ENCODE measurements at regions not wholly inside any gene's neighbourhood (a gene's known extent, or its start where the extent isn't known, plus 50 kb on each side); places are given as distances from the start of the nearest gene placed in this dataset.

GRCh38 chr2:107553046-107553445 lies 273.6 kb upstream of the RGPD4 start:
- Histone ChIP-seq H2BK120ac (ENCODE audit: low read depth, low read length) (no peak overlapping the region), H3K79me1 (ENCODE audit: low read depth, low read length) (no peaks in the 10 kb centered on the region), H3K27me3 (ENCODE audit: control insufficient read depth in 3 of 3, insufficient read depth in 3 of 3, low read depth in 1 of 3, low read length in 3 of 3) (no peaks in the 10 kb centered on the region), H3K4me1 (ENCODE audit: control insufficient read depth in 2 of 2, insufficient read depth in 1 of 2, low read depth in 1 of 2, low read length in 2 of 2) (no peaks in the 10 kb centered on the region), H3K27ac (replicated peaks; ENCODE audit: low read length) (no peak overlapping the region), H3K36me3 (replicated peaks in 1 of 2; ENCODE audit: control insufficient read depth in 2 of 2, insufficient read depth in 2 of 2, low read length in 2 of 2) (no peaks in the 10 kb centered on the region), H2AFZ (ENCODE audit: low read length) (no peak overlapping the region), H2BK15ac (ENCODE audit: low read length) (no peak overlapping the region), H3K9me3 (replicated peaks in 1 of 2; ENCODE audit: control insufficient read depth in 2 of 2, insufficient read depth in 1 of 2, low read depth in 1 of 2, low read length in 2 of 2) (peaks cover 0 to 3% of the 10 kb centered on the region in 2 donors), H2AK5ac (ENCODE audit: low read depth, low read length) (no peak overlapping the region), H4K8ac (ENCODE audit: low read depth, low read length) (no peak overlapping the region), H2BK5ac (ENCODE audit: low read length) (no peak overlapping the region), H3K14ac (ENCODE audit: low read length) (no peak overlapping the region), H3K23ac (ENCODE audit: low read depth, low read length, poor library complexity) (no peak overlapping the region), H3K9ac (ENCODE audit: low read depth, low read length, poor library complexity) (no peak overlapping the region), H3K4ac (ENCODE audit: low read length) (no peak overlapping the region), H3K18ac (ENCODE audit: low read length) (no peak overlapping the region), H4K91ac (ENCODE audit: low read depth, low read length, poor library complexity) (no peak overlapping the region), H3K4me2 (ENCODE audit: insufficient read depth, low read length, poor library complexity, severe bottlenecking) (no peak overlapping the region), H3K4me3 (ENCODE audit: low read length in 2 of 2) (no peak overlapping the region), H2BK12ac (ENCODE audit: low read length) (no peak overlapping the region)
- no peak for DNase-seq (ENCODE audit: low spot score)
- no CpG with 5 or more reads among the region's 2 CpGs for WGBS, 2 donors (ENCODE audit: extremely low coverage in 2 of 2, insufficient read length in 2 of 2, insufficient replicate concordance in 1 of 2)

- Histone ChIP-seq H3K36me3 (replicated peaks in 1 of 2; ENCODE audit: control insufficient read depth in 2 of 2, insufficient read depth in 2 of 2, low read length in 2 of 2) (no peaks in the 10 kb centered on the region), H2BK12ac (ENCODE audit: low read length) (no peak overlapping the region), H3K79me1 (ENCODE audit: low read depth, low read length) (no peaks in the 10 kb centered on the region), H3K4me1 (ENCODE audit: control insufficient read depth in 2 of 2, insufficient read depth in 1 of 2, low read depth in 1 of 2, low read length in 2 of 2) (no peaks in the 10 kb centered on the region), H2BK120ac (ENCODE audit: low read depth, low read length) (no peak overlapping the region), H2AK5ac (ENCODE audit: low read depth, low read length) (no peak overlapping the region), H2BK15ac (ENCODE audit: low read length) (no peak overlapping the region), H3K9me3 (replicated peaks in 1 of 2; ENCODE audit: control insufficient read depth in 2 of 2, insufficient read depth in 1 of 2, low read depth in 1 of 2, low read length in 2 of 2) (peaks cover 0 to 3% of the 10 kb centered on the region in 2 donors), H2BK5ac (ENCODE audit: low read length) (no peak overlapping the region), H3K4me3 (ENCODE audit: low read length in 2 of 2) (no peak overlapping the region), H4K91ac (ENCODE audit: low read depth, low read length, poor library complexity) (no peak overlapping the region), H3K14ac (ENCODE audit: low read length) (no peak overlapping the region), H3K18ac (ENCODE audit: low read length) (no peak overlapping the region), H3K27me3 (ENCODE audit: control insufficient read depth in 3 of 3, insufficient read depth in 3 of 3, low read depth in 1 of 3, low read length in 3 of 3) (no peaks in the 10 kb centered on the region), H2AFZ (ENCODE audit: low read length) (no peak overlapping the region), H3K4me2 (ENCODE audit: insufficient read depth, low read length, poor library complexity, severe bottlenecking) (no peak overlapping the region), H3K27ac (replicated peaks; ENCODE audit: low read length) (no peak overlapping the region), H3K9ac (ENCODE audit: low read depth, low read length, poor library complexity) (no peak overlapping the region), H4K8ac (ENCODE audit: low read depth, low read length) (no peak overlapping the region), H3K23ac (ENCODE audit: low read depth, low read length, poor library complexity) (no peak overlapping the region), H3K4ac (ENCODE audit: low read length) (no peak overlapping the region)
- no CpG with 5 or more reads among the region's 5 CpGs for WGBS, 2 donors (ENCODE audit: extremely low coverage in 2 of 2, insufficient read length in 2 of 2, insufficient replicate concordance in 1 of 2)
- DNase-seq (ENCODE audit: low spot score): no peak
Measured at GRCh38 chr2:107553539-107553938, 273.2 kb upstream of the RGPD4 start.

- H3K9ac ChIP-seq (ENCODE audit: low read depth, low read length, poor library complexity): no peak overlapping the region
- no peak overlapping the region for H3K4me2 ChIP-seq (ENCODE audit: insufficient read depth, low read length, poor library complexity, severe bottlenecking)
- no peak overlapping the region for H3K14ac ChIP-seq (ENCODE audit: low read length)
- no peak overlapping the region for H2BK15ac ChIP-seq (ENCODE audit: low read length)
- no peak for DNase-seq (ENCODE audit: low spot score)
- no peaks in the 10 kb centered on the region for H3K36me3 ChIP-seq (replicated peaks in 1 of 2; ENCODE audit: control insufficient read depth in 2 of 2, insufficient read depth in 2 of 2, low read length in 2 of 2)
- no peaks in the 10 kb centered on the region for H3K4me1 ChIP-seq (ENCODE audit: control insufficient read depth in 2 of 2, insufficient read depth in 1 of 2, low read depth in 1 of 2, low read length in 2 of 2)
- H3K79me1 ChIP-seq (ENCODE audit: low read depth, low read length): no peaks in the 10 kb centered on the region
- H4K91ac ChIP-seq (ENCODE audit: low read depth, low read length, poor library complexity): no peak overlapping the region
- no peak overlapping the region for H3K4me3 ChIP-seq (ENCODE audit: low read length in 2 of 2)
- no peak overlapping the region for H3K23ac ChIP-seq (ENCODE audit: low read depth, low read length, poor library complexity)
- no peak overlapping the region for H4K8ac ChIP-seq (ENCODE audit: low read depth, low read length)
- H3K27ac ChIP-seq (replicated peaks; ENCODE audit: low read length): no peak overlapping the region
- no peak overlapping the region for H2BK5ac ChIP-seq (ENCODE audit: low read length)
- H3K18ac ChIP-seq (ENCODE audit: low read length): no peak overlapping the region
- H3K4ac ChIP-seq (ENCODE audit: low read length): no peak overlapping the region
- H3K27me3 ChIP-seq (ENCODE audit: control insufficient read depth in 3 of 3, insufficient read depth in 3 of 3, low read depth in 1 of 3, low read length in 3 of 3): no peaks in the 10 kb centered on the region
- no CpG with 5 or more reads among the region's 5 CpGs for WGBS, 2 donors (ENCODE audit: extremely low coverage in 2 of 2, insufficient read length in 2 of 2, insufficient replicate concordance in 1 of 2)
- H2AFZ ChIP-seq (ENCODE audit: low read length): no peak overlapping the region
- H2BK120ac ChIP-seq (ENCODE audit: low read depth, low read length): no peak overlapping the region
- no peak overlapping the region for H2AK5ac ChIP-seq (ENCODE audit: low read depth, low read length)
- H3K9me3 ChIP-seq (replicated peaks in 1 of 2; ENCODE audit: control insufficient read depth in 2 of 2, insufficient read depth in 1 of 2, low read depth in 1 of 2, low read length in 2 of 2): peaks cover 0 to 3% of the 10 kb centered on the region in 2 donors
- no peak overlapping the region for H2BK12ac ChIP-seq (ENCODE audit: low read length)
Measured at GRCh38 chr2:107556038-107556627, 270.6 kb upstream of the RGPD4 start.

GRCh38 chr2:107558295-107558694 lies 268.4 kb upstream of the RGPD4 start:
- Histone ChIP-seq H3K79me1 (ENCODE audit: low read depth, low read length) (no peaks in the 10 kb centered on the region), H2BK15ac (ENCODE audit: low read length) (no peak overlapping the region), H3K9ac (ENCODE audit: low read depth, low read length, poor library complexity) (no peak overlapping the region), H3K9me3 (replicated peaks in 1 of 2; ENCODE audit: control insufficient read depth in 2 of 2, insufficient read depth in 1 of 2, low read depth in 1 of 2, low read length in 2 of 2) (peaks cover 0 to 3% of the 10 kb centered on the region in 2 donors), H4K8ac (ENCODE audit: low read depth, low read length) (no peak overlapping the region), H2AFZ (ENCODE audit: low read length) (no peak overlapping the region), H2BK12ac (ENCODE audit: low read length) (no peak overlapping the region), H3K14ac (ENCODE audit: low read length) (no peak overlapping the region), H3K23ac (ENCODE audit: low read depth, low read length, poor library complexity) (no peak overlapping the region), H2BK5ac (ENCODE audit: low read length) (no peak overlapping the region), H3K4me2 (ENCODE audit: insufficient read depth, low read length, poor library complexity, severe bottlenecking) (no peak overlapping the region), H2AK5ac (ENCODE audit: low read depth, low read length) (no peak overlapping the region), H3K4me3 (ENCODE audit: low read length in 2 of 2) (no peak overlapping the region), H3K27ac (replicated peaks; ENCODE audit: low read length) (no peak overlapping the region), H3K27me3 (ENCODE audit: control insufficient read depth in 3 of 3, insufficient read depth in 3 of 3, low read depth in 1 of 3, low read length in 3 of 3) (no peaks in the 10 kb centered on the region), H3K4me1 (ENCODE audit: control insufficient read depth in 2 of 2, insufficient read depth in 1 of 2, low read depth in 1 of 2, low read length in 2 of 2) (no peaks in the 10 kb centered on the region), H3K18ac (ENCODE audit: low read length) (no peak overlapping the region), H3K36me3 (replicated peaks in 1 of 2; ENCODE audit: control insufficient read depth in 2 of 2, insufficient read depth in 2 of 2, low read length in 2 of 2) (no peaks in the 10 kb centered on the region), H2BK120ac (ENCODE audit: low read depth, low read length) (no peak overlapping the region), H3K4ac (ENCODE audit: low read length) (no peak overlapping the region), H4K91ac (ENCODE audit: low read depth, low read length, poor library complexity) (no peak overlapping the region)
- DNase-seq (ENCODE audit: low spot score): no peak
- WGBS, 2 donors (ENCODE audit: extremely low coverage in 2 of 2, insufficient read length in 2 of 2, insufficient replicate concordance in 1 of 2): no CpG with 5 or more reads among the region's 3 CpGs
